GM20431 (cell line): ENCODE measurements at regions not wholly inside any gene's neighbourhood (a gene's known extent, or its start where the extent isn't known, plus 50 kb on each side); places are given as distances from the start of the nearest gene placed in this dataset.
"Not testable (repeated sequence)": the region's sequence is repeated elsewhere in the genome, so short reads cannot be mapped to it uniquely, and the experiment has no call there.

Experiments used
- in situ Hi-C: fragments of 300-500 bp; cut with MseI, MboI; formaldehyde crosslinking; loops from one replicate; pipeline ENCODE4 v1.15.0; 2020; ENCODE audit warnings: low sequenced_read_pairs; ENCODE audit not compliant: unreplicated experiment

DNA sequence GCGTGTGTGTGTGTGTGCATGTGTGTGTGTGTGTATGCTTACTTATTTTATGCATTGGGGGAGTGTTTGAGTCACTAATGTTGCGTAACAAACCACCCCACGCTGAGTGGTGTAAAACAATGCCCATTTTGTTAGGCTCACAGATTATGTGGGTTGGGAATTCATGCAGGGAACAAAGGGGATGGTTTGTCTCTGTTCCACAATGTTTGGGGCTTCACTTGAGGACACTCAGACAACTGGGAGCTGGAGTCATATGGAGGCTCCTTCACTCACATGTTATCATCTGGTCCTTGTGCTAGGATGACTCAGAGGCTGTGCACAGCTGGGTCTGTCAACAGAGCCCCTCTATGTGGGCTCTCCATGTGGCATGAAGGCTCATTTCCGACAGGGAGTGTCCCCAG lies 51.3 kb upstream of the LARGE1 start:
- in situ Hi-C loops, result no loop called here

DNA sequence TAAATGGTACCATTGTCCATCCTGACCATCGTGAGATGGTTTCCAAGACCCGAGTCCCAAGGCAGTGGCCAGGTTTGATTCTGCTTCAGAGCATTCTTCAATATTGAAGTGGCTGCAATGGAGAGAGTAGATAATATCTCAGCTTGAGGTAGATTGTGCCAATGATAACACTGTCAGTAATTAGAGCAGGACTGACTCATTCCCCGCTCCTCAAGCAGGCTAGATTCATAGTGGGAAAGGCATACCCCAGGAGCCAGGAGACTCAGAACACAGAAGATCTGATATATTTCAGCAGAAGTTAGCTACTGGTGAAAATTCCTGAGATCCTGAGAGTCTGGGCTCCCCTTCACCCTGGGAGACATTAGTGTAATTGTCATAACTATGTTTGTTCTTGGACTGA lies 55.6 kb upstream of the LARGE1 start:
- in situ Hi-C loops, result no loop called here

DNA sequence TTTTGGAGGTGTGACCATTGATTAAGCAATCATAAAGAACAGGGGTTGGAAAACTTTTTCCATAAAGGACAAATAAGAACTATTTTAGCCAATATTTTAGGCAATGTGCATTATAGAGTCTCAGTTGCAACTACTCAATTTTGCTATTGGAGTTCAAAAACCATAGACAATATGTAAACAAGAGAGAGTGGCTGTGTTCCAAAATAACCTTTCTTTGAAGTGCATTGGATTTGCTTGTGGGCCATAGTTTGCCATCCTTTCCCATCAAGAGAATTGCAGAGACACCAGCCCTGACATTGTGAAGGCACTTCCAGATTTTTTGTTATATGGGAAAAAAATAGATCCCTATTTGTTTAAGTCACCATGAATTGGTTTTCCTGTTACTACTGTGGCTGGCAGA lies 63.3 kb upstream of the LARGE1 start:
- in situ Hi-C loops, result no loop called here

DNA sequence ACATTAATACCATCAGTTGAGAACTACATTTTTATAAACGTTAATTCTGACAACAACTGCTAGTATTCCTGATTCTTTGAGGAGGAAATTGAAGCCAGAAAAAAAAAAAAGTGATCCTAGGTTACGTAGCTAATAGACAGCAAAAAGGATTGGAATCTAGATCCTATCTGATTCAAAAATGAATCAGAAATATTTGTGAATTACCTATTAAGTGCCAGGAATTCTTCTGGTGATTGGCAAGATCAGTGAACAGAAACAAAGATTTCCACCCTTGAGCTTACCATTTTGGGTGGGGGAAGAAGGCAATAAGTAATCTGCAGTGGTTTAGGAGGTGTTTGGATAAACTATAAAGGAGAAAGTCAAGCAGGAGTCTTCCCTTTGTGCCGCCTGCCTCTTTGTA lies 63.9 kb upstream of the LARGE1 start:
- in situ Hi-C loops, result no loop called here

DNA sequence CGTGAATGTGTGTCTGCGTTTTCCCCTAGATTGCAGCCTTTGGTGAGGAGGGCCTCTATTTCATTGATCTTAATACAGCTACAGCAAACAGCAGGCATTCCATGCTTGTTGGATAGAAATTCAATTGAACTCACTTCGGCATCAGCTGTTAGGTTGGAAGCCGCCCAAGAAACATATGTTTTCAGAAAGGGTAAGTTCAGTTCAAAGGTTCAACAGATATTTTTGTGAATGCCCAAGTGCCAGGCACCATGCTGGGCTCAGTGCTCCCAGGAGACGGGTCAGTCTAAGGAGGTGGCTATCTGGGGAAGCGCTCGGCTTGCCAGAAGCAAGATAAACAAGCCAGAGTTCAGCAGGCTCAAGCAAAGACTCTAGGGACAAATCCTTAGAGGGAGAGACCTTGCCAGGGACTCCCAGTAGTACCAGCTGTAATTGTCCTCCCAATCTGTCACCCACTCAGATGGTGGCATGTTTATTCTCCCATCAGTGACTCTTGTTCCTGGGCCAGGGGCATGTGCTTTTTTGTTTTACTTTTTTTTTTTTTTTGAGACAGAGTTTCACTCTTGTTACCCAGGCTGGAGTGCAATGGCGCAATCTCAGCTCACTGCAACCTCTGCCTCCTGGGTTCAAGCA lies 64.5 kb upstream of the LARGE1 start:
- in situ Hi-C loops, result no loop called here

DNA sequence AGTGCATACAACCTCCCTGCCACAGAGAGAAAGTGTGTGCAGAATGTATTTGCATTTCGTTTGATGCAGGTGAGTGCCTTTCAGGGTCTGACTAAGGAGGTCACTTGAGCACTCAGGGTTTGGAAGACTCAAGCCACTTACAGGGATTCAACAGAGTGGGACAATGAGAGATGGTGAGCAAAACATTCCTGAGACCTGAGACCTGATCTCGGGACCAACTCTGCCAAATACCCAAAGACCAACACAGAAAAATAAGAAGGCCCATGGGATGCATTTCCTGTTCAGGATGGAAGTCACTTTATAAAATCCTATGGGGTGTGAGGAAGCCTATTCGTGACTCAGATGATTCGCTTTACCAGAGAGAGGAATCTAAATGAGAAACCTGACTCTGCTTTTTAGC lies 65.2 kb upstream of the LARGE1 start:
- in situ Hi-C loops, result no loop called here

DNA sequence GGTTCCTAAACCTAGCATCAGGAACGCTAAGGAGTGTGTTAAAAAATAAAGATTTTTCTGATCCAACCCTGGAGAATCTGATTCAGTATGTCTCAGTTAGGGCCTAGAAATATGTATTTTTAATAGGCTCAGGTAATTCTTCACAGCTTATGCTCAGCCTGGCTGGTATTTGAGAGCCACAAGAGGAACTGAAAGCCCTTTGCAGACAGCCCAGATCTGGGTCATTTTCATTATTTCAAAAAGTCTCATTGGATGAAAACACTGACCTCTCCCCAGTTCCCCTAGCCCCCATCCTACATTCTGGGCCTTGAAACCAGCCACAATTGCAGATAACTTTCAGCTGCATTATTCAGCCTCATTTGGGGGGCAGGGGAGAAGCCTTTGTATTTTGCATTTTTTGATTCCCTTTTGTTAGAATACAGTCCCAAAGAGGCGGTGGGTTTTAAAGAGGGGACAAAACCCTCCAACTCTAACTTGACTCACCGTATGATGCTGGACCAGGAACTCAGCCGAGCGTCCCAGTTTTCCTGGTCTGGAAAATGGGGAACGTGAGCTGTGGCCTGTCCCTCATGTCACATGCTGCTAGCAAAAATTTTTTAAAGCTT lies 66.0 kb upstream of the LARGE1 start:
- in situ Hi-C loops, result no loop called here

DNA sequence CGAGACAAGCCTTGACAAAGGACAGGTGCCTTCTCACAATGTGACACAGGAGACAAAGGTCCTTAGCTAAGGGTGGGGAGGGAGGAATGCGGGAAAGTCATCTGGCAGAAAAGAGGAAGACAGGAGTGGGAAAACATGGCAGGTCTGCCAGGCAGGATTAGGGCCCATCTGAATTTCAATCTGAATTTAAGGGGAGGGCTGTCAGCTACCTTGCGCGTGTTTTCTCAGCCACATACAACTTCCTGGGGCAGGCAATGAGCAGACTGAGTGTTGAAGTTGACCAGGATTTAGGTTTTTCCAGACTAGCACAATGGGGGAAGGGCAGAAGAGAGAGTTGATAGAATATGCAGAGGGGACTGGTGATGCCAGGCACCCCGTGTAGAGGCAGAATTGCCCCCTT lies 66.7 kb upstream of the LARGE1 start:
- in situ Hi-C loops, result no loop called here

DNA sequence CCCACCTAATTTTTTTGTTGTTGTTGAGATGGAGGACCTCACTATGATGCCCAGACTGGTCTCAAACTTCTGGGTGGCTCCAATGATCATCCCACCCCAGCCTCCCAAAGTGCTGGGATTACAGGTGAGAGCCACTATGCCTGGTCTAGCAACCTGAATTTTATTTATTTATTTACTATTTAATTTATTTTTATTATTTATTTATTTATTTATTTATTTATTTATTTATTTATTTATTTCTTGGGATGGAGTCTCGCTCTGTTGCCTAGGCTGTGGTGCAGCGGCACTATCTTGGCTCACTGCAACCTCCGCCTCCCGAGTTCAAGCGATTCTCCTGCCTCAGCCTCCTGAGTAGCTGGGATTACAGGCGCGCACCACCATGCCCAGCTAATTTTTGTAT lies 69.0 kb upstream of the LARGE1 start:
- in situ Hi-C loops, result not testable (repeated sequence)

DNA sequence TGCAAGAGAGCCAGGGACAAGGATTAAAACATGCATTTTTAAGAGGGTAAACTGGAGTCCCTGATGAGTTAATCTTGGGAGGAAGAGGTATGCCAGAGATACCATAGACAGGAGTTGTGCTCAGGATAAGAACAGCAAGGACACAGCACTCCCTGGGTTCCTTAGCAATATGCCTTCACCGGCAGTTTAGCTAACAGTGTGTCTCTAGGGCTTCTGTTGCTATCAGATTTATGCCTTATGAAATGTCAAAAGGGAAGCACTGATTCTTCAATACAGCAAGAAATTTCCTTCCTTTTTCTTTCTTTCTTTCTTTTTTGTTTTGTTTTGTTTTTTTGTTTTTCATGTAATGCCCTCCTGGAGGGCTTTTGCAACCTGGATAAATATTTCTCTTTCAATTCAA lies 71.3 kb upstream of the LARGE1 start:
- in situ Hi-C loops, result no loop called here

DNA sequence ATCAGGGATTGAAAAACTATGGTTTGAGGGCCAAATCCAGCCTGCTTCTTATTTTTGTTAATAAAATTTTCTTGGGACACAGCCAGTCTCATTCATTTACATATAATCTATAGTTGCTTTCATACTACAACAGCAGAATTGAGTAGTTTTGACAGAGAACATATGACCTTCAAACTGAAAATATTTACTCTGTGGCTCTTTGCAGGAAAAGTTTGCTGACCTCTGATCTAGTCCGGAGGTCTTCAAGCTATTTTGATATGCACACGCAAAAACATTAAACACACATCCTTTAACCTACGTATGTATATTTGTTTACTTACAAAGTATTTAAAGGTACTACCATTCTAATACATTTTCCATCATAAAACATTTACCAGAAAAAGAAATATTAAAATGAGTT lies 76.5 kb upstream of the LARGE1 start:
- in situ Hi-C loops, result no loop called here

DNA sequence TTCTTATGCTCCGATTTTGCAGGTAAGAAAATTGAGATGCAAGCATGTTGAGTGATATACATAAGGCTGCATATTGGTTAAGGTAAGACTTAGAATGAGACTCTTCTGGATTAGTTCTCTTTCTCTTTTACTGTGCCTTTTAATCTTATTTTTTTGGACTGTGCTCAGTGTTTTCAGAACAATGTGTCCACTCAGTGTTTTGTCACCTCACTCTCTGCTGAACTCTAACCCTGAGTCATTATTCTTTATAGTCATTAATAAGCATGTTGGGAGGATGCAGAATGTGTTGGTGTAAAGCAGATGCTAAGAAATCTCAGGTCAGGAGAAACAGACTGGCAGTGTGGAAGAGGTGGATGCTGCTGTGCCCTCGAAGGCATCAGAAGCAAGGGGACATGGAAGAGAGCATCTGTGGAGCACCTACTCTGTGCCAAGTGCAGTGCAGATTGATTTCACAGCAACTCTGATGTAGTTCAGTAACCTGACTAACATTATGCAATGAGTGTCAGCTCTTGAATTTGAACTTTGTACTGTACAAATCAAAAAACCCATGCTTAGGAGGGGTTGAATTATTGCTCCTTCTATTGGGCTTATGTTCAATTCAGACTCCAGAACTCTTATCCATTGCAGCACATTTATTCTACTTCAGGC lies 80.7 kb upstream of the LARGE1 start:
- in situ Hi-C loops, result no loop called here

DNA sequence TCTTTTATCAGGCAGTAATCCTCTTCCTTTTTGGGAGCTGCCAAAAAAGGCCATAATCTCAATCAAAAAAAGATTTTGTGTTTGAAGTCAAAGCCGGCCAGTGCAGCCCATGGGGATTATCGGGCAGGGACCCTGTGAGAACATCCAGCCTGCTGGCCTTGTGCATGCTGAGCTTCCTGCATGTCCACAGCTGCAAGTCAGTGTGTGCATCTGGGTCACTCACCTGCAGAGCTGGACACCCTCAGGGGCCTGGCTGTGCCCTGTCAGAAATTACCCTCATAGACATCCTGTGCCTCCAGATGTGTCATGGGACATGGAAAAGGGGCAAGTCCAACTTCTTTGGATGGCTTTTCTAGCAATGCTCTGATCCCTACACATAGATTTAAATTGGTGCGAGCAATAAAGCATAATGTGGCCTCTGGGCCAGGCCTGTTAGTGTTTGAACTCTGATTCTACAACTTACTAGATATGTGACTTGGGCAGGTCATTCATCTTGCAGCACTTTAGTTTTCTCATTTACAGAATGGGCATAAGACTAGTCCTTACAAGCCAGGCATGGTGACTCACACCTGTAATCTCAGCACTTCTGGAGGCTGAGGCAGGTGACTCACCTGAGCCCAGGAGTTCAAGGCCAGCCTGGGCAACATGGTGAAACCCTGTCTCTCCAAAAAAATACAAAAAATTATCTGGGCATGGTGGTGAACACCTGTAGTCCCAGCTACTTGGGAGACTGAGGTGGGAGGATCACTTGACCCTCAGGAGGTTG lies 81.6 kb upstream of the LARGE1 start:
- in situ Hi-C loops, result no loop called here

DNA sequence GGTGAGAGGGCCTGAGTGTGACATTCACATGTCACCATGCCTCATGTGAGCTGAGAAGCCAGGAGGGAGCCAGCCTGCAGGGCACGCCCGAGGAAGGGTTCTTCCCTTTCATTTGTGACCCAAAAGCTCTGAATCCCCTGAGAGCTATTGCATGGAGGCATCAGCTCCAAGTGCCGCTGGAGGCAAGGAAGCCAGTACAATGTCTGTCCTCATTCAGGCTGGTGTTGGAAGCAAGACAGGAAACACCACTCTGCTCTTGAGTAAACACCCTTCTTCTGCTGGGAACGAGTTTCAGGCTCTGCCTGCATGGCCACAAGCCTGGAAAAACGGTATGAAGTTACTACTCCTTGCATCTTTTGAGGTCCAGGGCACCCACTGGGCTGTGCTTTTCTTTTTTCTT lies 83.8 kb upstream of the LARGE1 start:
- in situ Hi-C loops, result no loop called here

DNA sequence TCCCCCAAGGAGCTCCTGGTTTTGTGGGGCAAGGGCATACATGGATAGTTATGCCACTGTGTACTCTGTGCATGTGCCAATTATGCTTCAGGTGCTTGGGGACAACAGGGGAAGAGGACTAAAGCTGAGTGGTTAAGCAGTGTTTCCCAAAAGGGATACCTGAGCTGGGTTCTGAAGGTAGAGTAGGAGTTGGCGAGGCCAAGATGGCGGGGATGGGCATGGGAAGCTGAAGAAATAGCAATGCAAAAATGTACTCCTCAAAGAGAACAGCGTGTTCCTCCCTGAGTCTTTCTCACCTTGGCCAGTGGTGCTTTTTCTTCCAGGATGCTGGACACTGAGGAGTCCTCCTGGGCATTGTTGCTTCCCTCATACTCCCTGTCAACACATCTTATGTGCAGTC lies 90.0 kb upstream of the LARGE1 start:
- in situ Hi-C loops, result no loop called here

DNA sequence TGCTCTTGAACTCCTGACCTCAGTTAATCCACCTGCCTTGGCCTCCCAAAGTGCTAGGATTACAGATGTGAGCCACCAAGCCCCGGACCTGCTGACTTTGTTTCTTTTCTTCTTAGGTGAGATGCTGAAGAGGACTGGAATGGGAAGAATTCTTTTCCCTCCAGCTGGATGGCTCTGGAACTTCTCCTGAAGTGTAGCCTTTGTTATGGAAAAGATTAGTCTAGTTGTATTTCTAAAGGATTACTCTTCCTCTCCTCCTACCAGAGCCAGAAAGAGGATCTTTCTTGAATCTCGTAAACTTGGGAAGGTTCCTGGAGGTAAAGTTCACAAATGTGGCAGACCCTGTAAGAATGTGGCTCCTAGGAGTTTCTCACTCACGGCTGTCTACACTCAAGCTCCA lies 95.4 kb upstream of the LARGE1 start:
- in situ Hi-C loops, result no loop called here

DNA sequence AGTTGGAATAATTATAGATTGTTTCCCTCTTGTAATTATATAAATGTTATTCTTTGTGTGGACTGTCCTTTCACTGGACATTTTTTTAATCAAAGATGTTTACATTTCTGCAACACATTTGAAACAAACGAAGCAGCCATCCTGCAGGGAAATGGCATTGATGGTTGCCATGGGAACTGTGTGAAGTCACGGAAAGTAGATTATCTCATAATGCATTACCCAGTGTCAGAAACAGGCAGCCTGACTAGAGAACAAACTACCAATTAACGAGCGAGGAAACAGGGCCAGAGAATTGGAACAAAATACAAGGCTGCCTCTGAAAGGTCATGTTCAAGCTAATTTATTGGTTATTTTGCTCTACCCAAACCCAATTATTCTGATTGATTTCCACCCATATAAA lies 96.9 kb upstream of the LARGE1 start:
- in situ Hi-C loops, result no loop called here

DNA sequence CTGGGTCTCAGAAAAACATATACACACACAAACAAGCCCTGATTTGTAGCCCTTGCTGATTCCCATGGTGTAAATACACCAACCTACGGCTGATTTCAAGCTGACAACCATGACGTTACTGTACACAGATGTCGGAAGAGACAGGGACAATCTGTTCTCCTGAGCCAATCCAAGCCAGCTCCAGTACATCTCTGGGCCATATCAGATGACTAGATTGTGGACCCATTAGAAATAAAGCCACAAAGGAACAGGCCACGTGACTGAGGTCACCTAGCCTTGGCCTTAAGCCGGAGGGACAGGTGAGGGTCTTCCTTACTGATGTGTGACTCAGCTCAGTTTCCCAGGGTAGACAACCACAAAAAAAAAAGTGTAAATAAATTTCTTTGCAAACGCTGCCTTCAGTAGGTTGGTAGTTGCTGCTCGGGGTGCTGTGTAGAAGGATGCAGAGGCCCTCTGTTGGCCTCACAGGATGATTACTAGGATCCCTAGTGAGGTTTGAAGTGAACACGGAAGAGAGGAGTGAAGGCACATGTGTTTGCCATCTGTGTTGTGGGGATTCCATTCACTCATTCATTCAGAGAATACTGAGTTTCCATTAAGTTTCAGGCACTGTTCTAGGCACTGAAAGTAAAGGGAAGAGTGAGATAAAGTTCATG lies 99.0 kb upstream of the LARGE1 start:
- in situ Hi-C loops, result no loop called here

DNA sequence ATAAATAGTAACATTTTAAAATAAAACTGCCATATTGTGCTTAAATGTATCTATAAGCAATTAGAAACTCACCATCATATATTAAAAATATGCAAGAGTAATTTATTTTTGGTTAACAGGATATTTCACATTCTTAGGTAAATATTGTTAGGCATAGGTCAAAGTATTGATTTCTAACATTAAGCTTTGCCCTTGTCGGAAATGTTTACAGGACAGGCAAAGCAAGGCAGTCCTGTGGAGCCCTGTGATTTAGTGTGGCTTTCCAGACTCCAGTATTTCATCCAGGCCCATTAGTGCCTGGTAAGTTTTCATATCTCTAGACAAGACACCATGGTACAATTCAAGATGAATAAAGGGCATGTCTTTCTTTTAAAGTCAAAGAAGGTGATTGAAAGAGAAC lies 114.9 kb upstream of the LARGE1 start:
- in situ Hi-C loops, result no loop called here

DNA sequence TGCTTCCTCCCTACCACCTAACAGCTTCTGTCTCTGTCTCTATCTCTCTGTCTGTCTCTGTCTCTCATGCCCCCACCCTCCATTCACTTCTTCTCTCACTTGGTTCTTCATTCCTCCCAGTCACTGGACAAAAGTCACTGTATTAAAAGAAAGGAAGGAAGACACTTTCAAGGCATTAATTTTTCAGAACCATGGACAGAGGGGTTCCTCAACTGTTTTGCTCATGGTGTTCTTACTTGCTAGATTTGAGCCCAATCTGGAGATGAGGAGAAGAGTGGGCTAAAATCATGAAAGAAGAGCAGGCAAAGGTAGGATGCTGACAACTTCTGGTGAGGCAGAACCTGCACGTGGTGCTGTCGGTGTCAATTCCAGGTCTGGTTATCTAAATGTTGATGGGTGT lies 116.7 kb upstream of the LARGE1 start:
- in situ Hi-C loops, result no loop called here
